ENCODE measurements at regions not wholly inside any gene's neighbourhood (a gene's known extent, or its start where the extent isn't known, plus 50 kb on each side); places are given as distances from the start of the nearest gene placed in this dataset.

- TF ChIP-seq CTCF (tag by site-specific recombination; IDR thresholded peaks at IDR 0.05) (no peak), ZNF549 (tag by site-specific recombination; IDR thresholded peaks at IDR 0.05) (no peak), ZNF449 (tag by site-specific recombination; IDR thresholded peaks at IDR 0.05) (no peak), ZNF391 (tag by site-specific recombination; IDR thresholded peaks at IDR 0.05; ENCODE audit: borderline replicate concordance, low read depth) (no peak), HIC1 (tag by site-specific recombination; IDR thresholded peaks at IDR 0.05) (no peak), ZFP37 (tag by site-specific recombination; IDR thresholded peaks at IDR 0.05) (no peak), ZNF529 (tag by site-specific recombination; IDR thresholded peaks at IDR 0.05; ENCODE audit: insufficient replicate concordance) (no peak), ZNF561 (tag by site-specific recombination; IDR thresholded peaks at IDR 0.05; ENCODE audit: borderline replicate concordance) (no peak), ZNF366 (tag by site-specific recombination; conservative IDR thresholded peaks at IDR 0.05) (peak; percentile 96), HOXA7 (CRISPR knock-in tag; IDR thresholded peaks at IDR 0.05; ENCODE audit: borderline replicate concordance) (no peak), ZSCAN5A (tag by site-specific recombination; IDR thresholded peaks at IDR 0.05) (no peak), YY1 (tag by site-specific recombination; IDR thresholded peaks at IDR 0.05) (no peak), FEZF1 (tag by site-specific recombination; IDR thresholded peaks at IDR 0.05) (no peak)
These were observed 567.6 kb downstream of the BRD1 start for GRCh38 chr22:49259839-49260615.
